ENCODE measurements at regions not wholly inside any gene's neighbourhood (a gene's known extent, or its start where the extent isn't known, plus 50 kb on each side); places are given as distances from the start of the nearest gene placed in this dataset.

DNA sequence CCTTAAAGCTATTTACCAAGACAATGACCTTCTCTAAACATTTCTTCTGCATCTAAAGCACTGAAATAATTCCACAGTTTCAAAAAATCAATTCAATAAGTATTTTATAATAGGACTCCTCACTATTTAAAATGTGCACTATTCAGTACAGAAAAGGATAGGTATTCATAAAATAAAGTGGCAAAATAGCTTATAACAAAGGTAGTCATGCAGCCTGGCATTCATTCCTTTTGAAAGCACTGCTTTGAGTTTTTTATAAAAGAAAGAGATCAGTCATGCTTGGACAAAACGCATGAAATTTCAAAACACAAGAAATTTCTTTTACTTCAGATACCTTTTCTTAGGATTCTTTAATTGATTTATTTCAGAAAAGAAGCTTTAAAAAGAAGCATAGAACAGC is 689.7 kb upstream of the PHF14 start:
- H3K36me3 ChIP-seq (ENCODE audit: control insufficient read depth, insufficient read depth, low read length), result no peaks in the 10 kb centered on the region
- Mint-ChIP-seq H3K27ac (no peak overlapping the region), H3K9me3 (peaks cover 1% of the 10 kb centered on the region), H3K27me3 (ENCODE audit: insufficient read depth) (no peaks in the 10 kb centered on the region), H3K4me3 (no peak overlapping the region), H3K4me1 (no peaks in the 10 kb centered on the region), H3K36me3 (ENCODE audit: low read depth) (no peaks in the 10 kb centered on the region)
- no peak overlapping the region for H3K27ac ChIP-seq (ENCODE audit: low read depth, low read length)
- H3K4me3 ChIP-seq (ENCODE audit: low read length), result no peak overlapping the region
- no peak overlapping the region for H3K9ac ChIP-seq (ENCODE audit: extremely low read depth, low read length, poor library complexity, severe bottlenecking)
- no peaks in the 10 kb centered on the region for H3K27me3 ChIP-seq (ENCODE audit: control insufficient read depth, insufficient read depth, low read length, poor library complexity, severe bottlenecking)
- H3K4me1 ChIP-seq (ENCODE audit: control insufficient read depth, insufficient read depth, low read length), result no peaks in the 10 kb centered on the region
- DNase-seq, result no peak
- H3K9me3 ChIP-seq (ENCODE audit: control insufficient read depth, low read length), result no peaks in the 10 kb centered on the region
- 100% methylated on average over 1 of the region's 1 CpG; no CpG with 5 or more reads in 1 of the 2 experiments for WGBS, 2 experiments (ENCODE audit: insufficient coverage in 1 of 2, insufficient read length in 1 of 2)
- TF ChIP-seq, protein P1, sequence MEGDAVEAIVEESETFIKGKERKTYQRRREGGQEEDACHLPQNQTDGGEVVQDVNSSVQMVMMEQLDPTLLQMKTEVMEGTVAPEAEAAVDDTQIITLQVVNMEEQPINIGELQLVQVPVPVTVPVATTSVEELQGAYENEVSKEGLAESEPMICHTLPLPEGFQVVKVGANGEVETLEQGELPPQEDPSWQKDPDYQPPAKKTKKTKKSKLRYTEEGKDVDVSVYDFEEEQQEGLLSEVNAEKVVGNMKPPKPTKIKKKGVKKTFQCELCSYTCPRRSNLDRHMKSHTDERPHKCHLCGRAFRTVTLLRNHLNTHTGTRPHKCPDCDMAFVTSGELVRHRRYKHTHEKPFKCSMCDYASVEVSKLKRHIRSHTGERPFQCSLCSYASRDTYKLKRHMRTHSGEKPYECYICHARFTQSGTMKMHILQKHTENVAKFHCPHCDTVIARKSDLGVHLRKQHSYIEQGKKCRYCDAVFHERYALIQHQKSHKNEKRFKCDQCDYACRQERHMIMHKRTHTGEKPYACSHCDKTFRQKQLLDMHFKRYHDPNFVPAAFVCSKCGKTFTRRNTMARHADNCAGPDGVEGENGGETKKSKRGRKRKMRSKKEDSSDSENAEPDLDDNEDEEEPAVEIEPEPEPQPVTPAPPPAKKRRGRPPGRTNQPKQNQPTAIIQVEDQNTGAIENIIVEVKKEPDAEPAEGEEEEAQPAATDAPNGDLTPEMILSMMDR (conservative IDR thresholded peaks at IDR 0.05), result no peak

DNA sequence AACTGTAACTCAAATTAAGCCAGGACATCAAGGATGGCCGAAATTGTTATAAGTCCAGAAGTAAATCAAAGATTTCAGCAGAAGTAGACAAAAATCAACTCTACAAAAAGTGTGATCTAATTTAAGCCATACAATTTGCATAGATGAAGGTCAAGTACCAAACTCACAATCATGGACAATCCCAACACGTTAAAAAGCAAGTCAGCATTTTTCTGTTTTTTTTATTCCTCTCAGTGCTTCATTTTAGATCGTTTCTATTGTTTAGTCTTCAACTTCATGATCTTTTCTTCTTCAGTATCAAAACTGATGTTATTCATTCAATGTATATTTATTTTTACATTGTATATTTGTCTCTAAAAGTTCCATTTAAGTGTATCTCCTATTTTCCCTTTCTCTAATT is 674.3 kb upstream of the PHF14 start:
- no peaks in the 10 kb centered on the region for H3K36me3 ChIP-seq (ENCODE audit: control insufficient read depth, insufficient read depth, low read length)
- H3K4me1 ChIP-seq (ENCODE audit: control insufficient read depth, insufficient read depth, low read length), result no peaks in the 10 kb centered on the region
- peaks cover 58% of the 10 kb centered on the region for H3K27me3 ChIP-seq (ENCODE audit: control insufficient read depth, insufficient read depth, low read length, poor library complexity, severe bottlenecking)
- H3K9me3 ChIP-seq (ENCODE audit: control insufficient read depth, low read length), result no peaks in the 10 kb centered on the region
- 95 to 100% methylated on average over 1 to 3 of the region's 3 CpGs for WGBS, 2 experiments (ENCODE audit: insufficient coverage in 1 of 2, insufficient read length in 1 of 2)
- H3K27me3 Mint-ChIP-seq (ENCODE audit: insufficient read depth), result peaks cover 51% of the 10 kb centered on the region
- DNase-seq, result no peak
- no peaks in the 10 kb centered on the region for H3K36me3 Mint-ChIP-seq (ENCODE audit: low read depth)
- H3K27ac ChIP-seq (ENCODE audit: low read depth, low read length), result no peak overlapping the region
- no peak overlapping the region for H3K4me3 ChIP-seq (ENCODE audit: low read length)
- no peak overlapping the region for H3K27ac Mint-ChIP-seq
- no peak overlapping the region for H3K4me3 Mint-ChIP-seq
- no peaks in the 10 kb centered on the region for H3K9me3 Mint-ChIP-seq
- TF ChIP-seq, protein P1 (conservative IDR thresholded peaks at IDR 0.05), result no peak
- no peak overlapping the region for H3K9ac ChIP-seq (ENCODE audit: extremely low read depth, low read length, poor library complexity, severe bottlenecking)
- peaks cover 13% of the 10 kb centered on the region for H3K4me1 Mint-ChIP-seq

DNA sequence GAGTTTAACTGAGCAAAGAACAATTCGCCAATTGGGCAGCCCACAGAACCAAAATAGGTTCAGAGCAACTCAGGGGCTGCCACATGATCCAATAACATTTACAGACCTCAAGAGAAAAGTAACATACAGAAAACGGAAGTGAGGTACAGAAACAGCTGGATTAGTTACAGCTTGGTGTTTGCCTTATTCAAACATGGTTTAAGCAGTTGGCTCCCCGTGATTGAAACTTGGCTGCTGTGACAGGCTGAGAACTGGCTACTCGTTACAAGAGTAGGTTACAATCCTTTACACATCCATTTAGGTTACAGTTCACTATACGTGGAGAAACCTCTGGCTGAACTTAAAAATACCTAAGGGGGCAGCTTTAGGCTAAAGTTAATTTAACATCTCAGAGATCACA is 673.1 kb upstream of the PHF14 start:
- no peaks in the 10 kb centered on the region for H3K9me3 Mint-ChIP-seq
- H3K4me3 ChIP-seq (ENCODE audit: low read length), result no peak overlapping the region
- H3K27ac Mint-ChIP-seq, result no peak overlapping the region
- no peak overlapping the region for H3K9ac ChIP-seq (ENCODE audit: extremely low read depth, low read length, poor library complexity, severe bottlenecking)
- no peaks in the 10 kb centered on the region for H3K36me3 Mint-ChIP-seq (ENCODE audit: low read depth)
- DNase-seq, result no peak
- no peak overlapping the region for H3K4me3 Mint-ChIP-seq
- no peaks in the 10 kb centered on the region for H3K9me3 ChIP-seq (ENCODE audit: control insufficient read depth, low read length)
- peaks cover 8% of the 10 kb centered on the region for H3K4me1 Mint-ChIP-seq
- TF ChIP-seq, protein P1 (conservative IDR thresholded peaks at IDR 0.05), result no peak
- H3K36me3 ChIP-seq (ENCODE audit: control insufficient read depth, insufficient read depth, low read length), result no peaks in the 10 kb centered on the region
- H3K27me3 ChIP-seq (ENCODE audit: control insufficient read depth, insufficient read depth, low read length, poor library complexity, severe bottlenecking), result peaks cover 46% of the 10 kb centered on the region
- H3K27ac ChIP-seq (ENCODE audit: low read depth, low read length), result no peak overlapping the region
- peaks cover 40% of the 10 kb centered on the region for H3K27me3 Mint-ChIP-seq (ENCODE audit: insufficient read depth)
- 13 to 72% methylated on average over 1 to 5 of the region's 5 CpGs for WGBS, 2 experiments (ENCODE audit: insufficient coverage in 1 of 2, insufficient read length in 1 of 2)
- H3K4me1 ChIP-seq (ENCODE audit: control insufficient read depth, insufficient read depth, low read length), result no peaks in the 10 kb centered on the region
